GM12878 (cell line): ENCODE measurements at regions not wholly inside any gene's neighbourhood (a gene's known extent, or its start where the extent isn't known, plus 50 kb on each side); places are given as distances from the start of the nearest gene placed in this dataset.

Experiments
- BHLHE40 ChIP-seq, 2 experiments: fragments of 450-650 bp in 1 of 2; IDR thresholded peaks; 2 replicates each; pipeline ENCODE4 v1.6.1; 2011 to 2017; ENCODE audit warnings: low read depth in 2 of 2, borderline replicate concordance in 1 of 2, improper control_type of control experiment in 1 of 2, low read length in 1 of 2, mild to moderate bottlenecking in 1 of 2
- EP300 ChIP-seq, 2 experiments: fragments of 150-350 bp in 1 of 2; IDR thresholded peaks; 2 replicates each; pipeline ENCODE4 v1.6.1; 2011 to 2012; ENCODE audit warnings: low read depth in 2 of 2, low read length in 2 of 2, borderline replicate concordance in 1 of 2, improper control_type of control experiment in 1 of 2, inconsistent platforms in 1 of 2; ENCODE audit not compliant: control insufficient read depth in 1 of 2
- EZH2 ChIP-seq: IDR thresholded peaks from 2 replicates; pipeline ENCODE4 v1.6.1; 2012; ENCODE audit warnings: low read depth, mild to moderate bottlenecking, control low read depth, inconsistent platforms, low read length, borderline replicate concordance; ENCODE audit not compliant: control insufficient read depth
- NR2C2 ChIP-seq: IDR thresholded peaks from 2 replicates; pipeline ENCODE4 v1.6.1; 2011; ENCODE audit warnings: borderline replicate concordance, low read depth; ENCODE audit not compliant: control insufficient read depth, insufficient read length
- POU2F2 ChIP-seq: IDR thresholded peaks from 3 replicates; pipeline ENCODE4 v1.6.1; 2011; ENCODE audit warnings: low read depth, mild to moderate bottlenecking, low read length, borderline replicate concordance
- YY1 ChIP-seq: IDR thresholded peaks from 2 replicates; pipeline ENCODE4 v1.6.1; 2011; ENCODE audit warnings: low read depth, mild to moderate bottlenecking, low read length
- ZNF24 ChIP-seq: fragments of 450-650 bp; IDR thresholded peaks from 2 replicates; pipeline ENCODE4 v1.6.1; 2017; ENCODE audit warnings: antibody characterized with exemption, mild to moderate bottlenecking
- TF ChIP-seq, protein P1 (sequence below), 3 experiments: IDR thresholded peaks in 2 of 3; conservative IDR thresholded peaks in 1 of 3; 2 replicates each; pipeline ENCODE4 v1.5.1; 2011; ENCODE audit warnings: low read depth in 3 of 3, low read length in 3 of 3, mild to moderate bottlenecking in 3 of 3, control low read depth in 2 of 3, moderate library complexity in 2 of 3, inconsistent platforms in 1 of 3, mixed read lengths in 1 of 3; ENCODE audit not compliant: control insufficient read depth in 2 of 3, insufficient read depth in 1 of 3; ENCODE audit errors: extremely low read depth in 1 of 3
- TF ChIP-seq, protein P2 (sequence below): fragments of 450-650 bp; formaldehyde crosslinking; IDR thresholded peaks from 2 replicates; pipeline ENCODE4 v1.4.0; 2022; ENCODE audit warnings: mild to moderate bottlenecking, moderate library complexity
- TF ChIP-seq, protein P3 (sequence below): fragments of 450-650 bp; IDR thresholded peaks from 2 replicates; pipeline ENCODE4 v1.6.1; 2018; ENCODE audit warnings: borderline replicate concordance, mild to moderate bottlenecking; ENCODE audit not compliant: partially characterized antibody

DNA sequence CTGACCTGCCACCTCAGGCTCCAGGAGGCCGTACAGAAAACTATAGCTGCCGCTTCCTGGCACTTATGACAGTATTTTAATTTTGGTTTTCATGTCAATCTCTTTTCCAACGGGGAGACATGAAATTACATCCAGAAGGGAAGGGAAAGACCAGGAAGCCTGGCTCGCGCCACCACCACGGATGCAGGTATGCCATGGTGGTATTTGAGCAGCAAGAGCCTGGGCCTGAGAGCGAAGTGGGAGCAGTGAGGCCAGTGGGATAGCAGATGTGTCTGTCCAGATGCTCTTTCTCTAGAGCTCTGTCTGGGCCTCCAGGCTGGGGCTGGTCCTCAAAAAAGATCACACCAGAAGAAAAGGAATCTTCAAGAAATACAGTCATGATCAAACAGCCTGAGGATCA, 82.5 kb upstream of the CPEB2 start:
- TF ChIP-seq BHLHE40 (IDR thresholded peaks at IDR 0.05; ENCODE audit: borderline replicate concordance in 1 of 2, low read depth in 2 of 2, low read length in 1 of 2) = no peak
- TF ChIP-seq EP300 (IDR thresholded peaks at IDR 0.05; ENCODE audit: borderline replicate concordance in 1 of 2, control insufficient read depth in 1 of 2, low read depth in 2 of 2, low read length in 2 of 2) = no peak
- no peak for TF ChIP-seq POU2F2
- TF ChIP-seq EZH2 = no peak
- TF ChIP-seq, protein P1, sequence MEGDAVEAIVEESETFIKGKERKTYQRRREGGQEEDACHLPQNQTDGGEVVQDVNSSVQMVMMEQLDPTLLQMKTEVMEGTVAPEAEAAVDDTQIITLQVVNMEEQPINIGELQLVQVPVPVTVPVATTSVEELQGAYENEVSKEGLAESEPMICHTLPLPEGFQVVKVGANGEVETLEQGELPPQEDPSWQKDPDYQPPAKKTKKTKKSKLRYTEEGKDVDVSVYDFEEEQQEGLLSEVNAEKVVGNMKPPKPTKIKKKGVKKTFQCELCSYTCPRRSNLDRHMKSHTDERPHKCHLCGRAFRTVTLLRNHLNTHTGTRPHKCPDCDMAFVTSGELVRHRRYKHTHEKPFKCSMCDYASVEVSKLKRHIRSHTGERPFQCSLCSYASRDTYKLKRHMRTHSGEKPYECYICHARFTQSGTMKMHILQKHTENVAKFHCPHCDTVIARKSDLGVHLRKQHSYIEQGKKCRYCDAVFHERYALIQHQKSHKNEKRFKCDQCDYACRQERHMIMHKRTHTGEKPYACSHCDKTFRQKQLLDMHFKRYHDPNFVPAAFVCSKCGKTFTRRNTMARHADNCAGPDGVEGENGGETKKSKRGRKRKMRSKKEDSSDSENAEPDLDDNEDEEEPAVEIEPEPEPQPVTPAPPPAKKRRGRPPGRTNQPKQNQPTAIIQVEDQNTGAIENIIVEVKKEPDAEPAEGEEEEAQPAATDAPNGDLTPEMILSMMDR (IDR thresholded peaks at IDR 0.05 in 2 of 3, conservative IDR thresholded peaks at IDR 0.05 in 1 of 3; ENCODE audit: control insufficient read depth in 2 of 3, extremely low read depth in 1 of 3, insufficient read depth in 1 of 3, low read depth in 3 of 3, low read length in 3 of 3) = no peak
- no peak for TF ChIP-seq ZNF24
- TF ChIP-seq, protein P2, sequence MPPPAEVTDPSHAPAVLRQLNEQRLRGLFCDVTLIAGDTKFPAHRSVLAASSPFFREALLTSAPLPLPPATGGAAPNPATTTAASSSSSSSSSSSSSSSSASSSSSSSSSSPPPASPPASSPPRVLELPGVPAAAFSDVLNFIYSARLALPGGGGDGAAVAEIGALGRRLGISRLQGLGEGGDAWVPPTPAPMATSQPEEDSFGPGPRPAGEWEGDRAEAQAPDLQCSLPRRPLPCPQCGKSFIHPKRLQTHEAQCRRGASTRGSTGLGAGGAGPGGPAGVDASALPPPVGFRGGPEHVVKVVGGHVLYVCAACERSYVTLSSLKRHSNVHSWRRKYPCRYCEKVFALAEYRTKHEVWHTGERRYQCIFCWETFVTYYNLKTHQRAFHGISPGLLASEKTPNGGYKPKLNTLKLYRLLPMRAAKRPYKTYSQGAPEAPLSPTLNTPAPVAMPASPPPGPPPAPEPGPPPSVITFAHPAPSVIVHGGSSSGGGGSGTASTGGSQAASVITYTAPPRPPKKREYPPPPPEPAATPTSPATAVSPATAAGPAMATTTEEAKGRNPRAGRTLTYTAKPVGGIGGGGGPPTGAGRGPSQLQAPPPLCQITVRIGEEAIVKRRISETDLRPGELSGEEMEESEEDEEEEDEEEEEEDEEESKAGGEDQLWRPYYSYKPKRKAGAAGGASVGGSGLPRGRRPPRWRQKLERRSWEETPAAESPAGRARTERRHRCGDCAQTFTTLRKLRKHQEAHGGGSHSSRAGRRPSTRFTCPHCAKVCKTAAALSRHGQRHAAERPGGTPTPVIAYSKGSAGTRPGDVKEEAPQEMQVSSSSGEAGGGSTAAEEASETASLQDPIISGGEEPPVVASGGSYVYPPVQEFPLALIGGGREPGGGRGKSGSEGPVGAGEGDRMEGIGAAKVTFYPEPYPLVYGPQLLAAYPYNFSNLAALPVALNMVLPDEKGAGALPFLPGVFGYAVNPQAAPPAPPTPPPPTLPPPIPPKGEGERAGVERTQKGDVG (CRISPR knock-in tag) = no peak
- no peak for TF ChIP-seq YY1
- no peak for TF ChIP-seq NR2C2
- TF ChIP-seq, protein P3, sequence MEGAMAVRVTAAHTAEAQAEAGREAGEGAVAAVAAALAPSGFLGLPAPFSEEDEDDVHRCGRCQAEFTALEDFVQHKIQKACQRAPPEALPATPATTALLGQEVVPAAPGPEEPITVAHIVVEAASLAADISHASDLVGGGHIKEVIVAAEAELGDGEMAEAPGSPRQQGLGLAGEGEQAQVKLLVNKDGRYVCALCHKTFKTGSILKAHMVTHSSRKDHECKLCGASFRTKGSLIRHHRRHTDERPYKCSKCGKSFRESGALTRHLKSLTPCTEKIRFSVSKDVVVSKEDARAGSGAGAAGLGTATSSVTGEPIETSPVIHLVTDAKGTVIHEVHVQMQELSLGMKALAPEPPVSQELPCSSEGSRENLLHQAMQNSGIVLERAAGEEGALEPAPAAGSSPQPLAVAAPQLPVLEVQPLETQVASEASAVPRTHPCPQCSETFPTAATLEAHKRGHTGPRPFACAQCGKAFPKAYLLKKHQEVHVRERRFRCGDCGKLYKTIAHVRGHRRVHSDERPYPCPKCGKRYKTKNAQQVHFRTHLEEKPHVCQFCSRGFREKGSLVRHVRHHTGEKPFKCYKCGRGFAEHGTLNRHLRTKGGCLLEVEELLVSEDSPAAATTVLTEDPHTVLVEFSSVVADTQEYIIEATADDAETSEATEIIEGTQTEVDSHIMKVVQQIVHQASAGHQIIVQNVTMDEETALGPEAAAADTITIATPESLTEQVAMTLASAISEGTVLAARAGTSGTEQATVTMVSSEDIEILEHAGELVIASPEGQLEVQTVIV = no peak
